B cell (primary cell): ENCODE measurements at regions not wholly inside any gene's neighbourhood (a gene's known extent, or its start where the extent isn't known, plus 50 kb on each side); places are given as distances from the start of the nearest gene placed in this dataset.

Experiments
- ATAC-seq: fragments of 200-7000 bp; cut with Tn5 transposase; one replicate; pipeline ENCODE4 v1.10.0; 2021; ENCODE audit warnings: low read depth, mild to moderate bottlenecking, moderate number of reproducible peaks, moderate library complexity
- CTCF ChIA-PET: fragments of 350-600 bp; sonication (Branson Sonifier 250); formaldehyde crosslinking; loops from one replicate; lab custom pipeline; 2021; ENCODE audit warnings: antibody characterized with exemption, inconsistent platforms; lab: Charles Lee
- POLR2A ChIA-PET: fragments of 350-600 bp; sonication (Branson Sonifier 250); formaldehyde crosslinking; loops from one replicate; lab custom pipeline; 2021; ENCODE audit warnings: antibody characterized with exemption; lab: Charles Lee
- DNase-seq: peaks from one replicate; pipeline ENCODE4 v3.0.0; 2013
- H2AFZ ChIP-seq: 2 replicates; pipeline ENCODE4 v1.6.1; 2012; ENCODE audit warnings: mild to moderate bottlenecking, low read depth, low read length; ENCODE audit not compliant: insufficient read depth, poor library complexity, severe bottlenecking
- H3K27ac ChIP-seq, 2 donors: 1 replicate in 1 of 2; 2 replicates in 1 of 2; pipeline ENCODE4 v1.5.1; 2012 to 2013; ENCODE audit warnings: low read length in 2 of 2, mild to moderate bottlenecking in 2 of 2, moderate library complexity in 1 of 2
- H3K27me3 ChIP-seq, 4 experiments: fragments of 200-600 bp in 1 of 4; sonication (generic) in 1 of 4; replicated peaks in 1 of 4; 1 replicate in 2 of 4; 2 replicates in 2 of 4; pipeline versions ENCODE4 v1.6.1 to v1.7.0; 2013 to 2016; ENCODE audit warnings: low read length in 3 of 4, mild to moderate bottlenecking in 2 of 4, mixed read lengths in 1 of 4, moderate library complexity in 1 of 4; ENCODE audit not compliant: insufficient read depth in 4 of 4, control insufficient read depth in 3 of 4; ENCODE audit errors: control extremely low read depth in 1 of 4
- H3K36me3 ChIP-seq, 2 experiments: replicated peaks in 1 of 2; 1 replicate in 1 of 2; 2 replicates in 1 of 2; pipeline versions ENCODE4 v1.6.1 to v1.7.1; 2013; ENCODE audit warnings: low read length in 1 of 2; ENCODE audit not compliant: insufficient read depth in 2 of 2, control insufficient read depth in 1 of 2; ENCODE audit errors: control extremely low read depth in 1 of 2, extremely low read depth in 1 of 2
- H3K4me1 ChIP-seq, 2 donors: fragments of 200-600 bp in 1 of 2; sonication (generic) in 1 of 2; 1 replicate in 1 of 2; 2 replicates in 1 of 2; pipeline versions ENCODE4 v1.5.1 to v1.6.1; 2013 to 2017; ENCODE audit warnings: low read length in 2 of 2; ENCODE audit not compliant: control insufficient read depth in 2 of 2, insufficient read depth in 2 of 2
- H3K4me2 ChIP-seq: replicated peaks from 2 replicates; pipeline ENCODE3; 2012; ENCODE audit warnings: mild to moderate bottlenecking, low read depth, low read length; ENCODE audit not compliant: poor library complexity, severe bottlenecking
- H3K4me3 ChIP-seq, 5 experiments: fragments of 200-600 bp in 1 of 5; sonication (generic) in 1 of 5; 1 replicate in 3 of 5; 2 replicates in 2 of 5; pipeline versions ENCODE4 v1.5.1 to v1.7.0; 2011 to 2016; ENCODE audit warnings: low read length in 4 of 5, mild to moderate bottlenecking in 4 of 5, low read depth in 2 of 5, control low read depth in 1 of 5, moderate library complexity in 1 of 5; ENCODE audit not compliant: insufficient read depth in 1 of 5; ENCODE audit errors: control extremely low read depth in 1 of 5, extremely low read depth in 1 of 5
- H3K79me2 ChIP-seq: fragments of 200-600 bp; sonication (generic); one replicate; pipeline ENCODE4 v1.6.0; 2016; ENCODE audit warnings: low read length; ENCODE audit not compliant: control insufficient read depth, insufficient read depth
- H3K9ac ChIP-seq: fragments of 200-600 bp; sonication (generic); 2 replicates; pipeline ENCODE4 v1.6.1; 2017; ENCODE audit warnings: mild to moderate bottlenecking, low read length, moderate library complexity
- H3K9me3 ChIP-seq, 3 donors: one replicate each; pipeline versions ENCODE4 v1.6.1 to v1.7.1; 2013; ENCODE audit warnings: low read length in 2 of 3; ENCODE audit not compliant: control insufficient read depth in 2 of 3, insufficient read depth in 1 of 3; ENCODE audit errors: control extremely low read depth in 1 of 3
- H4K20me1 ChIP-seq: 2 replicates; pipeline ENCODE4 v1.6.0; 2012; ENCODE audit warnings: mild to moderate bottlenecking, low read length; ENCODE audit not compliant: insufficient read depth, control insufficient read depth, poor library complexity, severe bottlenecking
- H3K27ac Mint-ChIP-seq: one replicate; pipeline ENCODE4 v1.8.0; 2021; ENCODE audit warnings: mixed read lengths
- H3K27me3 Mint-ChIP-seq: one replicate; pipeline ENCODE4 v1.8.0; 2021; ENCODE audit warnings: mixed read lengths
- H3K4me1 Mint-ChIP-seq: one replicate; pipeline ENCODE4 v1.8.0; 2021; ENCODE audit warnings: mixed read lengths
- H3K4me3 Mint-ChIP-seq: one replicate; pipeline ENCODE4 v1.8.0; 2021; ENCODE audit warnings: mixed read lengths
- H3K9me3 Mint-ChIP-seq: one replicate; pipeline ENCODE4 v1.8.0; 2022; ENCODE audit warnings: mixed read lengths; ENCODE audit not compliant: insufficient read depth
- EZH2 ChIP-seq: IDR thresholded peaks from 2 replicates; pipeline ENCODE4 v1.6.1; 2012; ENCODE audit warnings: borderline replicate concordance, low read depth, mild to moderate bottlenecking, moderate library complexity, low read length; ENCODE audit not compliant: insufficient read depth, poor library complexity, severe bottlenecking
- WGBS: methylation state at CpG from one replicate; pipeline ENCODE4 v1.1.5; 2013; ENCODE audit warnings: missing lambda C conversion rate; ENCODE audit not compliant: insufficient coverage; 5-methylcytosine and 5-hydroxymethylcytosine counted together
- intact Hi-C: fragments of 100-400 bp; cut with micrococcal nuclease; formaldehyde crosslinking; loops from one replicate; pipeline ENCODE4 v1.10.0; 2022
- TF ChIP-seq, protein P1 (sequence below): fragments of 200-600 bp; IDR thresholded peaks from one replicate; pipeline ENCODE4 v1.8.0; 2022; ENCODE audit warnings: antibody characterized with exemption, mild to moderate bottlenecking

DNA sequence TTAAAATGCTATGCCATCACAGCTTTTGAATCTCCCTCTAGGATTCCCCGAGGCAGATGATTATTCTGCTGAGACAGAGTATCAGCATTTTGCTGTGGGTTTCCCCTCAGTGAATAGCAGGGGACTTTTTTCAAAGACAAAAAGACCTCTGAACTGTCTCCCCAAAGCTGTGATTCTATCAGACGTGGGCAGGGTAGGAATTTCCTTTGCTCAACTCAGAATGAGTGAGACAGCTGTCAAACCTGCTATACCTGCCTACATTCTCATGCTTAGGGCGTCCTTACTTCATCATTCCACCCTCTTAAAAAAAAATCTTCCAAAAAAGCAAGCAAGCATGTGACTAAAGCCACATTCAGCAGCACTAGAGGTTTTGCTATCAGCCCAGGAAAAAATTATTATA, 147.6 kb upstream of the FAM83B start:
- intact Hi-C loops: no loop called here
- no peak overlapping the region for H3K27ac ChIP-seq
- ChIA-PET CTCF (no interaction called here), POLR2A (no interaction called here)
- H3K79me2 ChIP-seq: no peaks in the 10 kb centered on the region
- WGBS: 17% methylated on average over 1 of the region's 3 CpGs
- Mint-ChIP-seq H3K4me3 (no peak overlapping the region), H3K4me1 (no peaks in the 10 kb centered on the region), H3K27me3 (no peaks in the 10 kb centered on the region), H3K9me3 (no peaks in the 10 kb centered on the region), H3K27ac (no peak overlapping the region)
- H3K4me2 ChIP-seq: no peak overlapping the region
- no peak overlapping the region for H3K9ac ChIP-seq
- no peaks in the 10 kb centered on the region for H3K4me1 ChIP-seq
- no peak overlapping the region for H3K4me3 ChIP-seq
- no peak for TF ChIP-seq EZH2
- no peaks in the 10 kb centered on the region for H3K27me3 ChIP-seq
- no peak overlapping the region for H2AFZ ChIP-seq
- DNase-seq (no peak), ATAC-seq (no peak)
- no peaks in the 10 kb centered on the region for H4K20me1 ChIP-seq
- no peaks in the 10 kb centered on the region for H3K9me3 ChIP-seq
- no peaks in the 10 kb centered on the region for H3K36me3 ChIP-seq

DNA sequence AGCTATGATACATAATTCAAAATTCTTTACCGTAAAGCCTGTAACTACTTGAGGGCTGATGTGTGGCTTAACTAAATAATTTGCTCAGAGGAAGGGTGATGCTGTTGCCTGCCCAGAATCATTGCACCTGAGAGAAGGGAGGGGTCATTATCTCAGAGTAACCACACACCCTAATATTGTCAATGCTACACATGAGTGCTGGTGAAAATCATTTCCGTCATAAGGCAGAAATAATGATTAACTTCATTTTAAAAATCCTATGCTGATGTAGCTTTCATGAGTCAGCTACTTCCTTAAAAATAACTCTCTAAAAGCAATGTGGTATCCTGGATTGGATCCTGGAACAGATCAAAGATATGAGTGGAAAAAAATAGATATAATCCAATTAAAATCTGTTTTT, 146.4 kb upstream of the FAM83B start:
- Mint-ChIP-seq H3K4me1 (no peaks in the 10 kb centered on the region), H3K9me3 (no peaks in the 10 kb centered on the region), H3K27ac (no peak overlapping the region), H3K4me3 (no peak overlapping the region), H3K27me3 (no peaks in the 10 kb centered on the region)
- H3K4me2 ChIP-seq: no peak overlapping the region
- no peaks in the 10 kb centered on the region for H3K36me3 ChIP-seq
- H3K4me3 ChIP-seq: no peak overlapping the region
- intact Hi-C loops: no loop called here
- H3K4me1 ChIP-seq: no peaks in the 10 kb centered on the region
- ATAC-seq (no peak), DNase-seq (no peak)
- POLR2A ChIA-PET: no interaction called here
- H4K20me1 ChIP-seq: no peaks in the 10 kb centered on the region
- no peaks in the 10 kb centered on the region for H3K27me3 ChIP-seq
- no peaks in the 10 kb centered on the region for H3K79me2 ChIP-seq
- TF ChIP-seq EZH2: no peak
- TF ChIP-seq, protein P1, sequence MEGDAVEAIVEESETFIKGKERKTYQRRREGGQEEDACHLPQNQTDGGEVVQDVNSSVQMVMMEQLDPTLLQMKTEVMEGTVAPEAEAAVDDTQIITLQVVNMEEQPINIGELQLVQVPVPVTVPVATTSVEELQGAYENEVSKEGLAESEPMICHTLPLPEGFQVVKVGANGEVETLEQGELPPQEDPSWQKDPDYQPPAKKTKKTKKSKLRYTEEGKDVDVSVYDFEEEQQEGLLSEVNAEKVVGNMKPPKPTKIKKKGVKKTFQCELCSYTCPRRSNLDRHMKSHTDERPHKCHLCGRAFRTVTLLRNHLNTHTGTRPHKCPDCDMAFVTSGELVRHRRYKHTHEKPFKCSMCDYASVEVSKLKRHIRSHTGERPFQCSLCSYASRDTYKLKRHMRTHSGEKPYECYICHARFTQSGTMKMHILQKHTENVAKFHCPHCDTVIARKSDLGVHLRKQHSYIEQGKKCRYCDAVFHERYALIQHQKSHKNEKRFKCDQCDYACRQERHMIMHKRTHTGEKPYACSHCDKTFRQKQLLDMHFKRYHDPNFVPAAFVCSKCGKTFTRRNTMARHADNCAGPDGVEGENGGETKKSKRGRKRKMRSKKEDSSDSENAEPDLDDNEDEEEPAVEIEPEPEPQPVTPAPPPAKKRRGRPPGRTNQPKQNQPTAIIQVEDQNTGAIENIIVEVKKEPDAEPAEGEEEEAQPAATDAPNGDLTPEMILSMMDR: no peak
- H3K27ac ChIP-seq: no peak overlapping the region
- no CpG with 5 or more reads among the region's 2 CpGs for WGBS
- H2AFZ ChIP-seq: no peak overlapping the region
- H3K9ac ChIP-seq: no peak overlapping the region
- CTCF ChIA-PET: no interaction called here
- no peaks in the 10 kb centered on the region for H3K9me3 ChIP-seq
